ENCODE measurements at regions not wholly inside any gene's neighbourhood (a gene's known extent, or its start where the extent isn't known, plus 50 kb on each side); places are given as distances from the start of the nearest gene placed in this dataset.

GRCh38 chr21:38112219-38112789 is 144.5 kb upstream of the KCNJ15 start:
- no peaks in the 10 kb centered on the region for H3K9me3 ChIP-seq (ENCODE audit: insufficient read depth, low read depth, low read length)
- H3K9ac ChIP-seq (ENCODE audit: low read length), result no peak overlapping the region
- DNase-seq, result no peak

GRCh38 chr21:38114717-38115333 is 142.0 kb upstream of the KCNJ15 start:
- DNase-seq, result no peak
- no peak overlapping the region for H2BK120ac ChIP-seq (ENCODE audit: insufficient read depth, low read length, poor library complexity)
- H3K79me1 ChIP-seq (ENCODE audit: low read length), result no peaks in the 10 kb centered on the region
- H4K8ac ChIP-seq (ENCODE audit: low read depth, low read length), result no peak overlapping the region
- no peaks in the 10 kb centered on the region for H3K27me3 ChIP-seq (ENCODE audit: insufficient read depth, low read length)
- no peak overlapping the region for H4K12ac ChIP-seq (ENCODE audit: low read depth, low read length)
- H2BK5ac ChIP-seq (ENCODE audit: low read depth, low read length, poor library complexity), result no peak overlapping the region
- H2AFZ ChIP-seq (ENCODE audit: insufficient read depth, low read length, poor library complexity), result no peak overlapping the region
- no peak overlapping the region for H2AK5ac ChIP-seq (ENCODE audit: low read length)
- H3K4me3 ChIP-seq (ENCODE audit: low read depth, low read length), result no peak overlapping the region
- H3K4me2 ChIP-seq (ENCODE audit: low read length), result no peak overlapping the region
- no peaks in the 10 kb centered on the region for H3K9me3 ChIP-seq (ENCODE audit: insufficient read depth, low read depth, low read length)
- H4K91ac ChIP-seq (ENCODE audit: low read depth, low read length), result no peak overlapping the region
- no peak overlapping the region for H3K4ac ChIP-seq (ENCODE audit: low read depth, low read length)
- no peak overlapping the region for H2BK12ac ChIP-seq (ENCODE audit: low read length)
- no peak overlapping the region for H3K23ac ChIP-seq (ENCODE audit: low read length)
- no peaks in the 10 kb centered on the region for H3K36me3 ChIP-seq (ENCODE audit: control insufficient read depth in 1 of 2, insufficient read depth in 2 of 2, low read length in 2 of 2)
- H3K27ac ChIP-seq (ENCODE audit: low read depth, low read length), result no peak overlapping the region
- H3K79me2 ChIP-seq (ENCODE audit: control insufficient read depth, insufficient read depth, low read length, poor library complexity), result no peaks in the 10 kb centered on the region
- no CpG with 5 or more reads among the region's 2 CpGs for WGBS (ENCODE audit: extremely low coverage, insufficient coverage, insufficient read length)
- no peak overlapping the region for H3K18ac ChIP-seq (ENCODE audit: low read length)
- no peak overlapping the region for H3K14ac ChIP-seq (ENCODE audit: low read length)
- no peaks in the 10 kb centered on the region for H3K4me1 ChIP-seq (ENCODE audit: control insufficient read depth in 1 of 2, insufficient read depth in 2 of 2, low read length in 2 of 2)
- no peak overlapping the region for H3K9ac ChIP-seq (ENCODE audit: low read length)

More at GRCh38 chr21:38112219-38112789, 144.5 kb upstream of the KCNJ15 start:
- Histone ChIP-seq H3K4ac (ENCODE audit: low read depth, low read length) (no peak overlapping the region), H2BK120ac (ENCODE audit: insufficient read depth, low read length, poor library complexity) (no peak overlapping the region), H2AK5ac (ENCODE audit: low read length) (no peak overlapping the region), H4K91ac (ENCODE audit: low read depth, low read length) (no peak overlapping the region), H3K18ac (ENCODE audit: low read length) (no peak overlapping the region), H2BK12ac (ENCODE audit: low read length) (no peak overlapping the region), H4K12ac (ENCODE audit: low read depth, low read length) (no peak overlapping the region), H2AFZ (ENCODE audit: insufficient read depth, low read length, poor library complexity) (no peak overlapping the region), H3K4me3 (ENCODE audit: low read depth, low read length) (no peak overlapping the region), H3K14ac (ENCODE audit: low read length) (no peak overlapping the region), H3K79me2 (ENCODE audit: control insufficient read depth, insufficient read depth, low read length, poor library complexity) (no peaks in the 10 kb centered on the region), H3K79me1 (ENCODE audit: low read length) (no peaks in the 10 kb centered on the region), H3K4me2 (ENCODE audit: low read length) (no peak overlapping the region), H3K27me3 (ENCODE audit: insufficient read depth, low read length) (no peaks in the 10 kb centered on the region), H3K36me3 (ENCODE audit: control insufficient read depth in 1 of 2, insufficient read depth in 2 of 2, low read length in 2 of 2) (no peaks in the 10 kb centered on the region), H3K27ac (ENCODE audit: low read depth, low read length) (no peak overlapping the region), H3K4me1 (ENCODE audit: control insufficient read depth in 1 of 2, insufficient read depth in 2 of 2, low read length in 2 of 2) (no peaks in the 10 kb centered on the region), H2BK5ac (ENCODE audit: low read depth, low read length, poor library complexity) (no peak overlapping the region), H3K23ac (ENCODE audit: low read length) (no peak overlapping the region), H4K8ac (ENCODE audit: low read depth, low read length) (no peak overlapping the region)
- no CpG with 5 or more reads among the region's 3 CpGs for WGBS (ENCODE audit: extremely low coverage, insufficient coverage, insufficient read length)

- no peak overlapping the region for H2BK5ac ChIP-seq (ENCODE audit: low read depth, low read length, poor library complexity)
- H3K4me2 ChIP-seq (ENCODE audit: low read length), result no peak overlapping the region
- H3K79me2 ChIP-seq (ENCODE audit: control insufficient read depth, insufficient read depth, low read length, poor library complexity), result no peaks in the 10 kb centered on the region
- H3K27ac ChIP-seq (ENCODE audit: low read depth, low read length), result no peak overlapping the region
- no peak overlapping the region for H2BK120ac ChIP-seq (ENCODE audit: insufficient read depth, low read length, poor library complexity)
- H4K91ac ChIP-seq (ENCODE audit: low read depth, low read length), result no peak overlapping the region
- H3K14ac ChIP-seq (ENCODE audit: low read length), result no peak overlapping the region
- H3K9ac ChIP-seq (ENCODE audit: low read length), result no peak overlapping the region
- H4K12ac ChIP-seq (ENCODE audit: low read depth, low read length), result no peak overlapping the region
- H3K4me3 ChIP-seq (ENCODE audit: low read depth, low read length), result no peak overlapping the region
- no peak overlapping the region for H4K8ac ChIP-seq (ENCODE audit: low read depth, low read length)
- no CpG with 5 or more reads among the region's 3 CpGs for WGBS (ENCODE audit: extremely low coverage, insufficient coverage, insufficient read length)
- no peak overlapping the region for H3K23ac ChIP-seq (ENCODE audit: low read length)
- no peaks in the 10 kb centered on the region for H3K4me1 ChIP-seq (ENCODE audit: control insufficient read depth in 1 of 2, insufficient read depth in 2 of 2, low read length in 2 of 2)
- no peaks in the 10 kb centered on the region for H3K27me3 ChIP-seq (ENCODE audit: insufficient read depth, low read length)
- H2AK5ac ChIP-seq (ENCODE audit: low read length), result no peak overlapping the region
- no peak overlapping the region for H2BK12ac ChIP-seq (ENCODE audit: low read length)
- no peak overlapping the region for H3K18ac ChIP-seq (ENCODE audit: low read length)
- H3K36me3 ChIP-seq (ENCODE audit: control insufficient read depth in 1 of 2, insufficient read depth in 2 of 2, low read length in 2 of 2), result no peaks in the 10 kb centered on the region
- no peaks in the 10 kb centered on the region for H3K9me3 ChIP-seq (ENCODE audit: insufficient read depth, low read depth, low read length)
- DNase-seq, result no peak
- no peak overlapping the region for H3K4ac ChIP-seq (ENCODE audit: low read depth, low read length)
- no peak overlapping the region for H2AFZ ChIP-seq (ENCODE audit: insufficient read depth, low read length, poor library complexity)
- H3K79me1 ChIP-seq (ENCODE audit: low read length), result no peaks in the 10 kb centered on the region
Measured at GRCh38 chr21:38115870-38116269, 140.9 kb upstream of the KCNJ15 start.

GRCh38 chr21:38119793-38120192 is 137.0 kb upstream of the KCNJ15 start:
- no peak overlapping the region for H3K14ac ChIP-seq (ENCODE audit: low read length)
- DNase-seq, result no peak
- H3K4me2 ChIP-seq (ENCODE audit: low read length), result no peak overlapping the region
- H3K79me2 ChIP-seq (ENCODE audit: control insufficient read depth, insufficient read depth, low read length, poor library complexity), result no peaks in the 10 kb centered on the region
- no peaks in the 10 kb centered on the region for H3K27me3 ChIP-seq (ENCODE audit: insufficient read depth, low read length)
- no peak overlapping the region for H3K4ac ChIP-seq (ENCODE audit: low read depth, low read length)
- no peaks in the 10 kb centered on the region for H3K79me1 ChIP-seq (ENCODE audit: low read length)
- H2AK5ac ChIP-seq (ENCODE audit: low read length), result no peak overlapping the region
- H3K9me3 ChIP-seq (ENCODE audit: insufficient read depth, low read depth, low read length), result peaks cover 3% of the 10 kb centered on the region
- H4K91ac ChIP-seq (ENCODE audit: low read depth, low read length), result no peak overlapping the region
- H2BK5ac ChIP-seq (ENCODE audit: low read depth, low read length, poor library complexity), result no peak overlapping the region
- no peaks in the 10 kb centered on the region for H3K4me1 ChIP-seq (ENCODE audit: control insufficient read depth in 1 of 2, insufficient read depth in 2 of 2, low read length in 2 of 2)
- no peak overlapping the region for H2BK120ac ChIP-seq (ENCODE audit: insufficient read depth, low read length, poor library complexity)
- H3K18ac ChIP-seq (ENCODE audit: low read length), result no peak overlapping the region
- no peak overlapping the region for H3K4me3 ChIP-seq (ENCODE audit: low read depth, low read length)
- H3K23ac ChIP-seq (ENCODE audit: low read length), result no peak overlapping the region
- H4K8ac ChIP-seq (ENCODE audit: low read depth, low read length), result no peak overlapping the region
- H3K9ac ChIP-seq (ENCODE audit: low read length), result no peak overlapping the region
- no CpG with 5 or more reads among the region's 4 CpGs for WGBS (ENCODE audit: extremely low coverage, insufficient coverage, insufficient read length)
- no peaks in the 10 kb centered on the region for H3K36me3 ChIP-seq (ENCODE audit: control insufficient read depth in 1 of 2, insufficient read depth in 2 of 2, low read length in 2 of 2)
- H2BK12ac ChIP-seq (ENCODE audit: low read length), result no peak overlapping the region
- H4K12ac ChIP-seq (ENCODE audit: low read depth, low read length), result no peak overlapping the region
- no peak overlapping the region for H2AFZ ChIP-seq (ENCODE audit: insufficient read depth, low read length, poor library complexity)
- no peak overlapping the region for H3K27ac ChIP-seq (ENCODE audit: low read depth, low read length)

All from trophoblast cell (in vitro differentiated cells and primary cell).